ENCODE measurements at regions not wholly inside any gene's neighbourhood (a gene's known extent, or its start where the extent isn't known, plus 50 kb on each side); places are given as distances from the start of the nearest gene placed in this dataset.

DNA sequence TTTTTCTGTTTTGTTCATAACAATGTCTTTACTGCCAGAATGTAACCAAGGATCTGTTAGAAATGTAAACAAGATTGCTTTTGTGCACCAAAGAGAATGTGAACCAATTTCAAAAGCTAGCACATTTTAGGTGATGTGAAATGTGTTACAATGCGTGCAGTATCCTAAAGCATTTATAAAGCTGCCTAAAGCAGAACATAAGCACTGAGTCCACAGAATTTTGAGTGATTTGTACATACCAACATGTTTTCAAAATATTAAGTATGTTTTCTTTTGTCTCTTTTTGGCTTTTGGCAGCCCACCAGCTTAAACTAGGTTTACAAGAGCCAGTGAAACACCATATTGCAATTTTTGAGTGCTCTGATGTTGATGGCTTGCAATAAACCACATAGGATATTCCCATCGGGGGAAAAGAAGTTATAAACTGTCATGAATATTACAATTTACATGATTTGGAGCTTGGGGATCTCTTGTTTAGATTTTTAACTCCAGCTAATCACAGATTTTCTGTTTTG lies 364.0 kb downstream of the ZIC1 start:
- TF ChIP-seq CTCF (IDR thresholded peaks at IDR 0.05 in 4 of 5, conservative IDR thresholded peaks at IDR 0.05 in 1 of 5) = no peak
- TF ChIP-seq POLR2A (IDR thresholded peaks at IDR 0.05) = no peak
